Dendritic cell treated with granulocyte-macrophage colony-stimulating factor and Interleukin-4, amounts not matched to agents 40 ng/mL and 50 ng/mL, for 4 days (primary cell): ENCODE measurements at regions not wholly inside any gene's neighbourhood (a gene's known extent, or its start where the extent isn't known, plus 50 kb on each side); places are given as distances from the start of the nearest gene placed in this dataset.

Experiments
- H3K27ac Mint-ChIP-seq: one replicate; pipeline ENCODE4 v1.8.0; 2022; ENCODE audit warnings: mild to moderate bottlenecking, mixed read lengths
- H3K27me3 Mint-ChIP-seq: one replicate; pipeline ENCODE4 v1.8.0; 2022; ENCODE audit warnings: mild to moderate bottlenecking, mixed read lengths
- H3K36me3 Mint-ChIP-seq: one replicate; pipeline ENCODE4 v1.8.0; 2022; ENCODE audit warnings: low read depth, mixed read lengths
- H3K4me1 Mint-ChIP-seq: one replicate; pipeline ENCODE4 v1.8.0; 2022; ENCODE audit warnings: low read depth, mixed read lengths
- H3K4me3 Mint-ChIP-seq: one replicate; pipeline ENCODE4 v1.8.0; 2022; ENCODE audit warnings: mild to moderate bottlenecking, moderate library complexity, mixed read lengths
- H3K9me3 Mint-ChIP-seq: one replicate; pipeline ENCODE4 v1.8.0; 2022; ENCODE audit warnings: mixed read lengths
- intact Hi-C: fragments of 100-400 bp; cut with micrococcal nuclease; formaldehyde crosslinking; loops from one replicate; pipeline ENCODE4 v1.15.0; 2022

DNA sequence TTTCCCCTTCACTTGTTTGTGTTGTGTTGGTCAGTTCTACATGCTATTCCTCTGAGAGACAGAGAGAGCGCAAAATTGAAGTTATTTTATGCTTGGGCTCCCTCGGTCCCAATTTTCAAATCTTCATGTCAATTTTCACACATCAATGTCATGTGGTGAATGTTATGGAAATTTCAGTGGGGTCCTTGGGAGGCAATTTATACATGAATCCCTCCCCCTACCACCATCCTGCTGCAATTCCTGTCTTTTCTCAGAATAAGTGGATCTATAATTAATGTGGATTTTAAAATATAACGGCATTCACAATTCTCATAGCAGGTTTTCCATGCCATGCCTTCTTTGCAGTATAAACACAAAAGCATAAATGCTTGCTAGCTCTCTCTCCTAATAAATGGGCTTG, 499.9 kb downstream of the MCTP2 start:
- Mint-ChIP-seq H3K27me3 (no peaks in the 10 kb centered on the region), H3K4me3 (no peak overlapping the region), H3K9me3 (no peaks in the 10 kb centered on the region), H3K27ac (no peak overlapping the region), H3K4me1 (no peaks in the 10 kb centered on the region), H3K36me3 (no peaks in the 10 kb centered on the region)
- intact Hi-C loops = no loop called here

DNA sequence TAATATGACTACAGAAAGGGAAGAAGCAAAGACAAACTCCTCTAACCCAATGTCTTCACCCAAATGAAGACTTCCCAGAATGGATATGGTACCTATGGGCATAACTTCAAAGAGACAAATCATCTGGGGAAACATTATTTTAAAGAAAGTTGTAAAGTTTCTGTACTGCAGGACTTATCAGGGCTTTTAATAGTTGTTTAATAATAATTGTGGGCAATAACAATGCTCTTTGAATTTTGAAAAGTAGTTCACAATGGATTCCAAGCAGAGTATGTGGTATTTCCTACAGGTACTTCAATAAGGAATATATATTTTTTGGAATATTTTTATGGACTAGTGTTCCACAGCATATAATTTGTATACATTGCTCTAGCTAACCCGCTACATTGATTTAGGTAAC, 503.1 kb downstream of the MCTP2 start:
- Mint-ChIP-seq H3K36me3 (no peaks in the 10 kb centered on the region), H3K9me3 (no peaks in the 10 kb centered on the region), H3K27me3 (no peaks in the 10 kb centered on the region), H3K4me1 (no peaks in the 10 kb centered on the region), H3K27ac (no peak overlapping the region), H3K4me3 (no peak overlapping the region)
- intact Hi-C loops = no loop called here

DNA sequence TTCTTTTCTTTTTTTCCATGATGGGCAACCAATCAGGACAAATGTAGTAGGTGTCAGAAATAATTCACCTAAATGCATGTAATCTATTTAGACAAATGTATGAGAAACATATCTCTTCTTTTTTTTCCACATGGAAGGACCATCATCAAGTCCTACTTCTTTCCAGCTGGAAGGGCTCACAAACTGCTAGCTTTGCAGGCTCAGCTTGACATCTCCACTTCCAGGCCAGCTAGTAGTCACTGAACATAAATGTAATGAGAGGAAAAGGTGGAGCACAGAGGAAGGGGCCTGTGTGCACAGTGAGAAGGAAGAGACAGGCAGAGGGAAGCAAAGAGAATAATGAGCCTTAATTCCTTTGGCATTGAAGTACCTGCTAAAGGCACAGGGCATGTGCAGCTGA, 504.9 kb downstream of the MCTP2 start:
- H3K36me3 Mint-ChIP-seq = no peaks in the 10 kb centered on the region

DNA sequence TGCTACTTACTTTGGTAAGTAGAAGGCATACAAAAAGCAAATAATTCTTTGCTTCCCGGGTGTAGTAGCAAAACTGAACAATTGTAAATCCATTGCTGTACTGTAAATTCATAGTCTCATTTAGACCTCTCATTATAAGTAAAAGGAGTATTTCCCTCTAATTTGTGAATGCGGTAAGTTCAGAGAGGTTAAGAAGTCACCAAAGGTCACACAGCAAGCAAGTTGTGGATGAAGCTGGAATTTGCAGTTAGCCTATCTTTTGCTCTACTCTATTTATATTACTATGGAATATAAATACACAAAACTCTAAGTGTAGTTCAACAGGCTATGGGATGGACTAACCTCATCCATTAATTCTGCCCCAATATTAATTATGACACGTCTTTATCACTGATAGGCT, 508.3 kb downstream of the MCTP2 start:
- intact Hi-C loops = no loop called here
- Mint-ChIP-seq H3K27me3 (no peaks in the 10 kb centered on the region), H3K4me1 (no peaks in the 10 kb centered on the region), H3K27ac (no peak overlapping the region), H3K9me3 (no peaks in the 10 kb centered on the region), H3K36me3 (no peaks in the 10 kb centered on the region), H3K4me3 (no peak overlapping the region)

More for the DNA sequence above, 504.9 kb downstream of the MCTP2 start:
- intact Hi-C loops = no loop called here
- Mint-ChIP-seq H3K4me3 (no peak overlapping the region), H3K4me1 (no peaks in the 10 kb centered on the region), H3K27ac (no peak overlapping the region), H3K9me3 (no peaks in the 10 kb centered on the region), H3K27me3 (no peaks in the 10 kb centered on the region)

DNA sequence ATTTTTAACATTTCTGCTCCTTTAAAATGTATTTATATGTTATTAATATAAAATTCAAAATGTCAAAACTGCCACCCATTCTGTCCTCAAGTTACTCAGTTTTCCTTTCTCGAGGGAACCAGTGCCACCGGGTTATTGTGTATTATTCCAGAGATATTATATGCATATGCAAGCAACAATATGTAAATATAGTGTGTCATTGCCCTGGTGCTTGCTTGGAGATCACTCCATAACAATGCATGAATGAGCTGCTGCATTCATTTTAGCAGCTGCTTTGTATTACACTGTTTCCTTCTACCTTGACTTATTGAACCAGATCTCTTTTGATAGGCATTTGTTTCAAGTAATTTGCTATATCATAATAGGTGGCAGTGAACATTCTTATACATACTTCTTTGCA, 509.1 kb downstream of the MCTP2 start:
- H3K4me3 Mint-ChIP-seq = no peak overlapping the region
- no peaks in the 10 kb centered on the region for H3K4me1 Mint-ChIP-seq
- no peaks in the 10 kb centered on the region for H3K27me3 Mint-ChIP-seq
- H3K27ac Mint-ChIP-seq = no peak overlapping the region
- no peaks in the 10 kb centered on the region for H3K36me3 Mint-ChIP-seq
- intact Hi-C loops = no loop called here
- H3K9me3 Mint-ChIP-seq = no peaks in the 10 kb centered on the region

GRCh38 chr15:94743668-94744067, 512.3 kb downstream of the MCTP2 start:
- Mint-ChIP-seq H3K36me3 (no peaks in the 10 kb centered on the region), H3K9me3 (no peaks in the 10 kb centered on the region), H3K27ac (no peak overlapping the region), H3K4me3 (no peak overlapping the region), H3K27me3 (no peaks in the 10 kb centered on the region), H3K4me1 (no peaks in the 10 kb centered on the region)
- intact Hi-C loops = no loop called here

DNA sequence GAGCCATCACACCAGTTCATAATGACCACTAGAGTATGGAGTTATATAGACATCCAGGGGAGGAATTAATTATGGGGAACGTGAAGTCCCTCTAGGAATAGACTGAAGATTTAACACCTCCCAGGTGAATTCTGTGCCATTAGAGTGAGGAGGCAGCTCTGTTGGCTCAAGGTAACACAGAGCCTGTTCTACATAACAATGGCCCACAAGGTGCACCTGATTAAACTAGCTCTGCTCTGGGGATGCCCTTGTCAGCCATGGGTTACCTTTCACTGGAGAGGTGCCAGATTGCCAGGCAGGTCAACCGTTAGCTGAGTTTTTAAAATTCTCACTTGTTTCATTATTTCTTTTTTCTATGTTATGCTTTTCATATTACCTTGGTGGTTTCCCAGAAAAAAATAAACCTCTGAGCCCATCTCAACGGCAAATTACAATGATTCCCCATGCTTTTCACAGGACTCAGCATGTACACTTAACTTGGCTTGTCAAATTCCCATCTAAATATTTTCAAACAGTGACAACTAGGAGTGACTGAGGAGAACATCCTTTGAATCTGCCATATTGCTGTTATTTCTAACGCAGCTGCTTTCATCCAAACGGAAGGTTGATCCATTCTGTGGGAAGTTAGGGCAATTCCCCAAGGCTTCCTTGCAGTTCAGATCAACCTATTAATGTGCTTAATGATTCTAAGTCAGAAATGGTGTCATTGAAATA, 512.9 kb downstream of the MCTP2 start:
- Mint-ChIP-seq H3K27me3 (no peaks in the 10 kb centered on the region), H3K9me3 (no peaks in the 10 kb centered on the region), H3K36me3 (no peaks in the 10 kb centered on the region), H3K27ac (no peak overlapping the region), H3K4me1 (no peaks in the 10 kb centered on the region), H3K4me3 (no peak overlapping the region)
- intact Hi-C loops = no loop called here

DNA sequence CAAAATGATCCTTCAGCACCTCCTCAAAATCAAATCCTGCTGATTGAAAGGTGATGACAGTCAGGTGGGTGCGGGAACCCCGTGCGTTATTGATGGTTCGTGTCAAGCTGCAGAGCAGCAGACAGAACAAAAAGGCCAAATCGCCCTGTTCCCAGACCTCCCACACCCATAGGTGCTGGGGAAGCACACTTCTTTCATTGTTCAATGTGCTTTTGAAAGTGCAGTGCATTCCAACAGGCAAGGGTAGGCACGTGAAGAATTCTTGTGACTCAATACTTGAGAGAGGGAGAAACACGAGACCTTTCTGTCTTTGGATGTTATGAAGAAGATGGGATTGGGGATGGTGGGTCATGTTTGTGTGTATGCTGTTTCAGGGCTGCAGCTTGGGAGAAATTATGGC, 514.0 kb downstream of the MCTP2 start:
- Mint-ChIP-seq H3K4me1 (no peaks in the 10 kb centered on the region), H3K4me3 (no peak overlapping the region)
- intact Hi-C loops = no loop called here

GRCh38 chr15:94747510-94747909, 516.1 kb downstream of the MCTP2 start:
- Mint-ChIP-seq H3K4me1 (no peaks in the 10 kb centered on the region), H3K27me3 (no peaks in the 10 kb centered on the region), H3K9me3 (no peaks in the 10 kb centered on the region), H3K27ac (no peak overlapping the region), H3K4me3 (no peak overlapping the region), H3K36me3 (no peaks in the 10 kb centered on the region)
- intact Hi-C loops = no loop called here

More for the DNA sequence above, 514.0 kb downstream of the MCTP2 start:
- Mint-ChIP-seq H3K27ac (no peak overlapping the region), H3K27me3 (no peaks in the 10 kb centered on the region), H3K9me3 (no peaks in the 10 kb centered on the region), H3K36me3 (no peaks in the 10 kb centered on the region)

- Mint-ChIP-seq H3K27me3 (no peaks in the 10 kb centered on the region), H3K4me3 (no peak overlapping the region), H3K27ac (no peak overlapping the region), H3K4me1 (no peaks in the 10 kb centered on the region), H3K9me3 (no peaks in the 10 kb centered on the region), H3K36me3 (no peaks in the 10 kb centered on the region)
- intact Hi-C loops = no loop called here
Observed at GRCh38 chr15:94749811-94750617, 518.7 kb downstream of the MCTP2 start.

DNA sequence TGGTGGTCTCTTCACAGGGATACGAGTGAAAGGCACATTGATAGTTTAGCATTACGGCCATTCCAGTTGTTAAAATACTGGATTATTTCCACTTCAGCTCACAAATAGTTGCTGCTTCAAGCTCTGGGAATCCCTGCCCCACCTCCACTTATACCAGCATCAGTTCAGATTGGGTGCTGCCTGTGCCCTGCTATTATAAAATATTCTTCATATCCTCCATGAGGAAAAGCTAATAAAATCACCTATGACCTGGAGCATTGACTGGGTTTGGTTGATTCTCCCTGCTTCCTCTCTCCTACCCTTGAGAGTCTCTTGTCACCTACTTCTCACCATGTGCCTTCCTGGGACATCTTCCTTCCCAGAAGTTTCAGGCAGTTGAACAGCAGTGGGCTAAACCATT, 529.0 kb downstream of the MCTP2 start:
- Mint-ChIP-seq H3K4me1 (no peaks in the 10 kb centered on the region), H3K4me3 (no peak overlapping the region), H3K36me3 (no peaks in the 10 kb centered on the region), H3K9me3 (no peaks in the 10 kb centered on the region), H3K27ac (no peak overlapping the region), H3K27me3 (no peaks in the 10 kb centered on the region)
- intact Hi-C loops = no loop called here

DNA sequence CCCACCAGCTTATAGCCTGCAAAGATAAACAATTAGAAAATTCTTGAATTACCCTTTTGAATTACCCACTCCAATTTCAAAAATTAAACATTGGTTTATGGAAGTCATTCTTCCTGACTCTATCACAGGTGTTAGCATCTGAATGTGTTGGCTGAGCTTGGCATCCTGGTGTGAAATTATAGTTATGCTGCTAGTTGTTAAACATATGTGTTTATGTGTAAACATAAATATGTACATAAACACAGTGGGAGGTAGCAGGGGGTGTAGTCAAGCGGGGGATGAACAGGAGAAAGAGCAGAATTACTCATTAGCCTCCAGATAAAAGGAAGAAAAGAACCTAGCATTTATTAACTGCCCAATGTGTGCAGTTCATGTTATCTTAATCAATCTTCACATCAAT, 530.2 kb downstream of the MCTP2 start:
- no peak overlapping the region for H3K27ac Mint-ChIP-seq
- no peaks in the 10 kb centered on the region for H3K36me3 Mint-ChIP-seq
- intact Hi-C loops = no loop called here
- H3K9me3 Mint-ChIP-seq = no peaks in the 10 kb centered on the region
- H3K4me1 Mint-ChIP-seq = no peaks in the 10 kb centered on the region
- H3K27me3 Mint-ChIP-seq = no peaks in the 10 kb centered on the region
- no peak overlapping the region for H3K4me3 Mint-ChIP-seq

GRCh38 chr15:94769089-94769488, 537.7 kb downstream of the MCTP2 start:
- no peaks in the 10 kb centered on the region for H3K4me1 Mint-ChIP-seq
- no peaks in the 10 kb centered on the region for H3K36me3 Mint-ChIP-seq
- intact Hi-C loops = no loop called here
- H3K4me3 Mint-ChIP-seq = no peak overlapping the region
- no peaks in the 10 kb centered on the region for H3K9me3 Mint-ChIP-seq
- H3K27ac Mint-ChIP-seq = no peak overlapping the region
- no peaks in the 10 kb centered on the region for H3K27me3 Mint-ChIP-seq

- Mint-ChIP-seq H3K27ac (no peak overlapping the region), H3K4me1 (no peaks in the 10 kb centered on the region), H3K4me3 (no peak overlapping the region), H3K36me3 (no peaks in the 10 kb centered on the region), H3K27me3 (no peaks in the 10 kb centered on the region), H3K9me3 (no peaks in the 10 kb centered on the region)
- intact Hi-C loops = no loop called here
Observed at GRCh38 chr15:94770199-94770598, 538.8 kb downstream of the MCTP2 start.

DNA sequence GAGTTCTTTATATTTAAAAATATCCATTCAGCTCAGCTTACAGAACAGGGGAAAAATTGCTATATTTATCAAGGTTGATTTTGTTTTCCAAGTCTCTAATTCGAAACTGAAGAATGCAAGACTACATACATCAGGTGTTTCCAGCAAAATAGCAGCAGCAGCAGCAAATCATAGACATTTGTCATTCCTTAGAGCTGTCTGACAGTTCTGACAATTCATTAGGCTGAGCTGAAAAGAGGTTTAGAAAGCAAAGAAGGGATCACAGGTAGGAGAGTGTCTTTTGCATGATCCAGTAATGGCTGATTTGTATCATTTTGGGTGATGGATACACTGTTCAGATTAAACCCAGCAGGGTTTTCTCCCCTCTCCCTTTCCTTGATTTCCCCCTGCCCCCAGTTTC, 545.7 kb downstream of the MCTP2 start:
- intact Hi-C loops = no loop called here
- Mint-ChIP-seq H3K27ac (no peak overlapping the region), H3K9me3 (no peaks in the 10 kb centered on the region), H3K4me3 (no peak overlapping the region), H3K36me3 (no peaks in the 10 kb centered on the region), H3K27me3 (no peaks in the 10 kb centered on the region), H3K4me1 (no peaks in the 10 kb centered on the region)
